IPS DF 6.9 (cell line): ENCODE measurements at regions not wholly inside any gene's neighbourhood (a gene's known extent, or its start where the extent isn't known, plus 50 kb on each side); places are given as distances from the start of the nearest gene placed in this dataset.
"Not testable (repeated sequence)": the region's sequence is repeated elsewhere in the genome, so short reads cannot be mapped to it uniquely, and the experiment has no call there.

Source experiments
- DNase-seq: peaks from one replicate; pipeline ENCODE4 v3.0.0-alpha.2; 2013; ENCODE audit warnings: low read depth, low spot score
- H3K27ac ChIP-seq: one replicate; pipeline ENCODE4 v1.5.1; 2013; ENCODE audit warnings: low read length, control low read depth
- H3K27me3 ChIP-seq: 2 replicates; pipeline ENCODE4 v1.6.1; 2013; ENCODE audit warnings: mild to moderate bottlenecking, low read length; ENCODE audit not compliant: control insufficient read depth, insufficient read depth
- H3K36me3 ChIP-seq: 2 replicates; pipeline ENCODE4 v1.6.1; 2013; ENCODE audit warnings: low read length; ENCODE audit not compliant: control insufficient read depth, insufficient read depth
- H3K4me1 ChIP-seq: 2 replicates; pipeline ENCODE4 v1.6.1; 2013; ENCODE audit warnings: low read length; ENCODE audit not compliant: control insufficient read depth, insufficient read depth
- H3K4me3 ChIP-seq: 2 replicates; pipeline ENCODE4 v1.5.1; 2013; ENCODE audit warnings: mild to moderate bottlenecking, low read length
- H3K9me3 ChIP-seq: 2 replicates; pipeline ENCODE4 v1.6.1; 2013; ENCODE audit warnings: low read length, inconsistent platforms; ENCODE audit not compliant: control insufficient read depth, insufficient read depth
- WGBS: extraction: QIAGEN DNeasy Blood & Tissue Kit; methylation state at CpG from one replicate; pipeline ENCODE4 v1.1.7; 2013; ENCODE audit warnings: mixed read lengths, missing lambda C conversion rate; ENCODE audit not compliant: insufficient read length, insufficient coverage; 5-methylcytosine and 5-hydroxymethylcytosine counted together

GRCh38 chr5:25970906-25971489, 1067.4 kb downstream of the CDH9 start:
- Histone ChIP-seq H3K27me3 (no peaks in the 10 kb centered on the region), H3K9me3 (no peaks in the 10 kb centered on the region), H3K4me1 (no peaks in the 10 kb centered on the region), H3K36me3 (no peaks in the 10 kb centered on the region), H3K4me3 (no peak overlapping the region), H3K27ac (no peak overlapping the region)
- WGBS: no CpG with 5 or more reads among the region's 3 CpGs
- DNase-seq: no peak

GRCh38 chr5:25969042-25969441, 1069.3 kb downstream of the CDH9 start:
- whole genome bisulfite sequencing: no CpG with 5 or more reads among the region's 2 CpGs
- not testable (repeated sequence) for H3K4me1 ChIP-seq, H3K36me3 ChIP-seq, H3K27me3 ChIP-seq, DNase-seq, H3K9me3 ChIP-seq, H3K4me3 ChIP-seq, H3K27ac ChIP-seq

- no peak overlapping the region for H3K27ac ChIP-seq
- no CpG with 5 or more reads among the region's 3 CpGs for WGBS
Observed at GRCh38 chr5:25964009-25964372, 1074.4 kb downstream of the CDH9 start.

GRCh38 chr5:25963251-25964008, 1075.0 kb downstream of the CDH9 start:
- DNase-seq: no peak
- Histone ChIP-seq H3K36me3 (no peaks in the 10 kb centered on the region), H3K27ac (no peak overlapping the region), H3K4me1 (no peaks in the 10 kb centered on the region), H3K9me3 (no peaks in the 10 kb centered on the region), H3K4me3 (no peak overlapping the region), H3K27me3 (no peaks in the 10 kb centered on the region)
- no CpG with 5 or more reads among the region's 5 CpGs for WGBS

More at GRCh38 chr5:25964009-25964372, 1074.4 kb downstream of the CDH9 start:
- Histone ChIP-seq H3K4me3 (no peak overlapping the region), H3K36me3 (no peaks in the 10 kb centered on the region), H3K4me1 (no peaks in the 10 kb centered on the region), H3K9me3 (no peaks in the 10 kb centered on the region), H3K27me3 (no peaks in the 10 kb centered on the region)
- no peak for DNase-seq

- H3K4me1 ChIP-seq: no peaks in the 10 kb centered on the region
- no peak overlapping the region for H3K27ac ChIP-seq
- H3K9me3 ChIP-seq: no peaks in the 10 kb centered on the region
- no peak for DNase-seq
- H3K27me3 ChIP-seq: no peaks in the 10 kb centered on the region
- H3K4me3 ChIP-seq: no peak overlapping the region
- WGBS: no CpG with 5 or more reads among the region's 2 CpGs
- no peaks in the 10 kb centered on the region for H3K36me3 ChIP-seq
Observed at GRCh38 chr5:25955337-25955736, 1083.0 kb downstream of the CDH9 start.

- WGBS: no CpG with 5 or more reads among the region's 4 CpGs
- Histone ChIP-seq H3K27ac (no peak overlapping the region), H3K27me3 (no peaks in the 10 kb centered on the region), H3K4me3 (no peak overlapping the region), H3K9me3 (no peaks in the 10 kb centered on the region), H3K4me1 (no peaks in the 10 kb centered on the region), H3K36me3 (no peaks in the 10 kb centered on the region)
- no peak for DNase-seq
Observed at GRCh38 chr5:25950681-25951080, 1087.7 kb downstream of the CDH9 start.

GRCh38 chr5:25948278-25948677, 1090.1 kb downstream of the CDH9 start:
- no peaks in the 10 kb centered on the region for H3K27me3 ChIP-seq
- H3K4me3 ChIP-seq: no peak overlapping the region
- no CpG with 5 or more reads among the region's 4 CpGs for WGBS
- no peak for DNase-seq
- no peaks in the 10 kb centered on the region for H3K4me1 ChIP-seq
- H3K27ac ChIP-seq: no peak overlapping the region
- H3K9me3 ChIP-seq: no peaks in the 10 kb centered on the region
- no peaks in the 10 kb centered on the region for H3K36me3 ChIP-seq

GRCh38 chr5:25944786-25945185, 1093.6 kb downstream of the CDH9 start:
- no peak overlapping the region for H3K4me3 ChIP-seq
- no peaks in the 10 kb centered on the region for H3K27me3 ChIP-seq
- H3K27ac ChIP-seq: no peak overlapping the region
- H3K36me3 ChIP-seq: no peaks in the 10 kb centered on the region
- DNase-seq: no peak
- no CpG with 5 or more reads among the region's 2 CpGs for WGBS
- no peaks in the 10 kb centered on the region for H3K9me3 ChIP-seq
- no peaks in the 10 kb centered on the region for H3K4me1 ChIP-seq

GRCh38 chr5:25909163-25909562, 1129.2 kb downstream of the CDH9 start:
- Histone ChIP-seq H3K27me3 (no peaks in the 10 kb centered on the region), H3K4me1 (no peaks in the 10 kb centered on the region), H3K36me3 (no peaks in the 10 kb centered on the region), H3K9me3 (no peaks in the 10 kb centered on the region), H3K27ac (no peak overlapping the region), H3K4me3 (no peak overlapping the region)
- WGBS: no CpG with 5 or more reads among the region's 29 CpGs
- DNase-seq: no peak

- Histone ChIP-seq H3K27ac (no peak overlapping the region), H3K4me3 (no peak overlapping the region), H3K36me3 (no peaks in the 10 kb centered on the region), H3K27me3 (no peaks in the 10 kb centered on the region), H3K9me3 (no peaks in the 10 kb centered on the region), H3K4me1 (no peaks in the 10 kb centered on the region)
- no CpG with 5 or more reads among the region's 2 CpGs for WGBS
- DNase-seq: no peak
Observed at GRCh38 chr5:25905646-25906045, 1132.7 kb downstream of the CDH9 start.

- Histone ChIP-seq H3K27ac (no peak overlapping the region), H3K4me3 (no peak overlapping the region), H3K9me3 (no peaks in the 10 kb centered on the region), H3K36me3 (no peaks in the 10 kb centered on the region), H3K27me3 (no peaks in the 10 kb centered on the region), H3K4me1 (no peaks in the 10 kb centered on the region)
- DNase-seq: no peak
- WGBS: no CpG with 5 or more reads among the region's 2 CpGs
Observed at GRCh38 chr5:25892211-25892610, 1146.2 kb downstream of the CDH9 start.
